Endothelial cell of umbilical vein (primary cell): ENCODE measurements at regions not wholly inside any gene's neighbourhood (a gene's known extent, or its start where the extent isn't known, plus 50 kb on each side); places are given as distances from the start of the nearest gene placed in this dataset.

Experiments
- BruUV-seq: library from RNA; stranded (reverse); fragments of 400-500 nt; replicated peaks from 2 replicates; lab custom pipeline; 2021; lab: Mats Ljungman, UMichigan
- CTCF ChIA-PET: fragments of 300-600, 350-600 bp; sonication (Branson Sonifier 250); formaldehyde crosslinking; loops from one replicate; lab custom pipeline; 2021; ENCODE audit warnings: antibody characterized with exemption, inconsistent platforms; lab: Charles Lee
- POLR2A ChIA-PET: fragments of 300-600, 350-600 bp; sonication (Branson Sonifier 250); formaldehyde crosslinking; loops from one replicate; lab custom pipeline; 2021; ENCODE audit warnings: antibody characterized with exemption, inconsistent platforms; lab: Charles Lee
- DNase-seq: peaks from one replicate; pipeline ENCODE4 v3.0.0-alpha.2; 2011; ENCODE audit warnings: low read depth, low spot score
- FAIRE-seq: peaks from 2 replicates; lab custom pipeline; 2011; peaks lifted over from hg19 to GRCh38; lab: Jason Lieb, UNC
- H2AFZ ChIP-seq: 2 replicates; pipeline ENCODE4 v1.6.0; 2012; ENCODE audit warnings: low read depth, low read length, control low read depth, inconsistent platforms
- H3K27ac ChIP-seq: 2 replicates; pipeline ENCODE4 v1.5.1; 2011; ENCODE audit warnings: low read depth, mild to moderate bottlenecking, control low read depth, low read length, moderate library complexity; ENCODE audit not compliant: insufficient read depth
- H3K27me3 ChIP-seq, 2 experiments: 2 replicates each; pipeline versions ENCODE4 v1.6.0 to v1.6.1; 2011; ENCODE audit warnings: low read length in 2 of 2, mixed read lengths in 1 of 2; ENCODE audit not compliant: control insufficient read depth in 2 of 2, insufficient read depth in 2 of 2
- H3K36me3 ChIP-seq, 2 experiments: 2 replicates in 1 of 2; 3 replicates in 1 of 2; pipeline ENCODE4 v1.5.1; 2011; ENCODE audit warnings: low read length in 2 of 2, mild to moderate bottlenecking in 1 of 2, moderate library complexity in 1 of 2; ENCODE audit not compliant: control insufficient read depth in 2 of 2, insufficient read depth in 2 of 2; ENCODE audit errors: extremely low read depth in 1 of 2
- H3K4me1 ChIP-seq: 3 replicates; pipeline ENCODE4 v1.5.1; 2011; ENCODE audit warnings: mild to moderate bottlenecking, low read length; ENCODE audit not compliant: control insufficient read depth, insufficient read depth; ENCODE audit errors: extremely low read depth
- H3K4me2 ChIP-seq: 2 replicates; pipeline ENCODE4 v1.6.1; 2011; ENCODE audit warnings: low read length, control low read depth, mixed read lengths; ENCODE audit not compliant: insufficient read depth
- H3K4me3 ChIP-seq, 3 experiments: fragments of 200-600 bp in 1 of 3; sonication (generic), shearing (Covaris generic) in 1 of 3; replicated peaks in 1 of 3; 2 replicates each; pipeline ENCODE4 v1.5.1; 2011 to 2016; ENCODE audit warnings: control low read depth in 3 of 3, low read length in 3 of 3, mild to moderate bottlenecking in 2 of 3, inconsistent platforms in 1 of 3, low read depth in 1 of 3, moderate library complexity in 1 of 3; ENCODE audit not compliant: insufficient read depth in 1 of 3
- H3K79me2 ChIP-seq: 2 replicates; pipeline ENCODE4 v1.6.0; 2012; ENCODE audit warnings: low read length, inconsistent platforms; ENCODE audit not compliant: control insufficient read depth, insufficient read depth
- H3K9ac ChIP-seq: replicated peaks from 2 replicates; pipeline ENCODE3; 2011; ENCODE audit warnings: low read length, control low read depth; ENCODE audit not compliant: insufficient read depth; ENCODE audit errors: extremely low read depth
- H3K9me1 ChIP-seq: replicated peaks from 3 replicates; pipeline ENCODE4 v1.6.0; 2011; ENCODE audit warnings: mild to moderate bottlenecking, low read length; ENCODE audit not compliant: control insufficient read depth, insufficient read depth; ENCODE audit errors: extremely low read depth
- H3K9me3 ChIP-seq: replicated peaks from 2 replicates; pipeline ENCODE4 v1.5.1; 2012; ENCODE audit warnings: low read length, inconsistent platforms; ENCODE audit not compliant: control insufficient read depth, insufficient read depth
- H4K20me1 ChIP-seq: replicated peaks from 2 replicates; pipeline ENCODE3; 2011; ENCODE audit warnings: mild to moderate bottlenecking, low read length; ENCODE audit not compliant: control insufficient read depth, insufficient read depth; ENCODE audit errors: extremely low read depth
- EZH2 ChIP-seq: IDR thresholded peaks from 2 replicates; pipeline ENCODE4 v1.6.1; 2012; ENCODE audit warnings: borderline replicate concordance, low read depth, mild to moderate bottlenecking, moderate library complexity, low read length, inconsistent platforms; ENCODE audit not compliant: severe bottlenecking
- FOS ChIP-seq: IDR thresholded peaks from 2 replicates; pipeline ENCODE4 v1.6.1; 2011; ENCODE audit warnings: mild to moderate bottlenecking, low read length, moderate library complexity, borderline replicate concordance; ENCODE audit not compliant: insufficient read depth
- GATA2 ChIP-seq: IDR thresholded peaks from 2 replicates; pipeline ENCODE4 v1.7.0; 2011; ENCODE audit warnings: low read depth, mild to moderate bottlenecking, moderate library complexity, mixed read lengths, low read length; ENCODE audit not compliant: insufficient read length, insufficient read depth
- JUN ChIP-seq: IDR thresholded peaks from 2 replicates; pipeline ENCODE4 v1.6.1; 2011; ENCODE audit warnings: borderline replicate concordance, low read depth; ENCODE audit not compliant: insufficient read length, insufficient read depth
- MYC ChIP-seq: IDR thresholded peaks from one replicate; pipeline ENCODE4 v1.6.1; 2011; ENCODE audit warnings: mild to moderate bottlenecking, low read depth, low read length
- POLR2A ChIP-seq: IDR thresholded peaks from 2 replicates; pipeline ENCODE4 v1.6.1; 2012; ENCODE audit warnings: low read depth, mild to moderate bottlenecking, control low read depth, low read length
- POLR2AphosphoS5 ChIP-seq: IDR thresholded peaks from 2 replicates; pipeline ENCODE4 v1.6.1; 2012; ENCODE audit warnings: low read depth, mild to moderate bottlenecking, control low read depth, low read length, moderate library complexity; ENCODE audit not compliant: insufficient read depth
- dilution Hi-C: fragments of 300-500 bp; cut with MboI; formaldehyde crosslinking; loops from one replicate; pipeline ENCODE4 v1.15.0; 2019; ENCODE audit warnings: low sequenced_read_pairs; ENCODE audit not compliant: extremely low pct_ligation_motif_present
- intact Hi-C: fragments of 100-400 bp; cut with micrococcal nuclease; formaldehyde crosslinking; loops from one replicate; pipeline ENCODE4 v1.10.0; 2022
- TF ChIP-seq, protein P1 (sequence below): IDR thresholded peaks from 2 replicates; pipeline ENCODE4 v1.6.1; 2011; ENCODE audit not compliant: insufficient read depth, insufficient read length
- TF ChIP-seq, protein P2 (sequence below), 2 donors: IDR thresholded peaks; 1 replicate in 1 of 2; 2 replicates in 1 of 2; pipeline ENCODE4 v1.5.1; 2011; ENCODE audit warnings: low read length in 2 of 2, mild to moderate bottlenecking in 2 of 2, moderate library complexity in 2 of 2, control low read depth in 1 of 2, inconsistent platforms in 1 of 2, low read depth in 1 of 2; ENCODE audit not compliant: insufficient read depth in 1 of 2; ENCODE audit errors: extremely low read depth in 1 of 2

DNA sequence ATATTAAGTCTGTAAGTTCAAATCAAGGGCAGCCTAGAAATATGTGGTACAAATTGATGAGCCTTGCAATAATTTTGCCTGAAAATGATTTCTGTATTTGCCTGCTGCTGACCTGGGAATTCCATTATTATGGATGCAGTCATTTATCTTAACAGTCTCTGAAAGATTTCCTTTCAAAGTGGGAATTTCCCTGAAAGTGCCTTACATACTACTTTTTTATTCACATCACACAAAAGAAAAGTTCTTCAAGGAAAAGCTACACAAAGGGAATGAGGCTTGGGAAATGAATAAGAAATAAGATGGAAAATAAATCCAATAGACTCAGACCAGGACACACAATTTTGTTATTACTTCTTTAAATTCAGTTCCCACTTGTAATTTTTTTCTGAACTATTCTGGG lies 537.8 kb upstream of the PTGER4 start:
- H3K4me1 ChIP-seq, result no peaks in the 10 kb centered on the region
- dilution Hi-C loops, result no loop called here
- intact Hi-C loops, result no loop called here
- H2AFZ ChIP-seq, result no peak overlapping the region
- H3K27me3 ChIP-seq, result no peaks in the 10 kb centered on the region
- TF ChIP-seq, protein P1, sequence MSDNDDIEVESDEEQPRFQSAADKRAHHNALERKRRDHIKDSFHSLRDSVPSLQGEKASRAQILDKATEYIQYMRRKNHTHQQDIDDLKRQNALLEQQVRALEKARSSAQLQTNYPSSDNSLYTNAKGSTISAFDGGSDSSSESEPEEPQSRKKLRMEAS, result no peak
- TF ChIP-seq JUN (no peak), EZH2 (no peak), POLR2AphosphoS5 (no peak), FOS (no peak), GATA2 (no peak), MYC (no peak), POLR2A (no peak)
- TF ChIP-seq, protein P2, sequence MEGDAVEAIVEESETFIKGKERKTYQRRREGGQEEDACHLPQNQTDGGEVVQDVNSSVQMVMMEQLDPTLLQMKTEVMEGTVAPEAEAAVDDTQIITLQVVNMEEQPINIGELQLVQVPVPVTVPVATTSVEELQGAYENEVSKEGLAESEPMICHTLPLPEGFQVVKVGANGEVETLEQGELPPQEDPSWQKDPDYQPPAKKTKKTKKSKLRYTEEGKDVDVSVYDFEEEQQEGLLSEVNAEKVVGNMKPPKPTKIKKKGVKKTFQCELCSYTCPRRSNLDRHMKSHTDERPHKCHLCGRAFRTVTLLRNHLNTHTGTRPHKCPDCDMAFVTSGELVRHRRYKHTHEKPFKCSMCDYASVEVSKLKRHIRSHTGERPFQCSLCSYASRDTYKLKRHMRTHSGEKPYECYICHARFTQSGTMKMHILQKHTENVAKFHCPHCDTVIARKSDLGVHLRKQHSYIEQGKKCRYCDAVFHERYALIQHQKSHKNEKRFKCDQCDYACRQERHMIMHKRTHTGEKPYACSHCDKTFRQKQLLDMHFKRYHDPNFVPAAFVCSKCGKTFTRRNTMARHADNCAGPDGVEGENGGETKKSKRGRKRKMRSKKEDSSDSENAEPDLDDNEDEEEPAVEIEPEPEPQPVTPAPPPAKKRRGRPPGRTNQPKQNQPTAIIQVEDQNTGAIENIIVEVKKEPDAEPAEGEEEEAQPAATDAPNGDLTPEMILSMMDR (IDR thresholded peaks at IDR 0.05; ENCODE audit: extremely low read depth in 1 of 2, insufficient read depth in 1 of 2, low read depth in 1 of 2, low read length in 2 of 2), result no peak
- H3K27ac ChIP-seq, result no peak overlapping the region
- POLR2A ChIA-PET, result no interaction called here
- no peak overlapping the region for H3K4me3 ChIP-seq
- no peaks in the 10 kb centered on the region for H3K9me3 ChIP-seq
- no peaks in the 10 kb centered on the region for H3K9me1 ChIP-seq
- DNase-seq (peak; percentile 44), FAIRE-seq (no peak)
- H3K36me3 ChIP-seq, result no peaks in the 10 kb centered on the region
- no peak overlapping the region for H3K9ac ChIP-seq
- no TSS peak for BruUV-seq
- no peaks in the 10 kb centered on the region for H3K79me2 ChIP-seq
- CTCF ChIA-PET, result interaction anchor here (1.8 kb wide), 1 partner anchor 9 kb away, joined by 5 read pairs; no protein-coding TSS in a partner anchor
- no peak overlapping the region for H3K4me2 ChIP-seq
- no peaks in the 10 kb centered on the region for H4K20me1 ChIP-seq
